Chondrocyte (in vitro differentiated cells): ENCODE measurements at regions not wholly inside any gene's neighbourhood (a gene's known extent, or its start where the extent isn't known, plus 50 kb on each side); places are given as distances from the start of the nearest gene placed in this dataset.

Experiments
- DNase-seq: peaks from one replicate; pipeline ENCODE4 v3.0.0; 2021; ENCODE audit warnings: mixed read lengths, low spot score
- H3K27ac Mint-ChIP-seq: one replicate; pipeline ENCODE4 v1.8.0; 2021; ENCODE audit warnings: mild to moderate bottlenecking, moderate library complexity, mixed read lengths; ENCODE audit not compliant: unreplicated experiment
- H3K27me3 Mint-ChIP-seq: 2 replicates; pipeline ENCODE4 v1.8.0; 2021; ENCODE audit warnings: low read depth, mixed read lengths
- H3K36me3 Mint-ChIP-seq: 2 replicates; pipeline ENCODE4 v1.8.0; 2021; ENCODE audit warnings: low read depth, mixed read lengths
- H3K4me1 Mint-ChIP-seq: 2 replicates; pipeline ENCODE4 v1.8.0; 2021; ENCODE audit warnings: low read depth, mild to moderate bottlenecking, mixed read lengths
- H3K4me3 Mint-ChIP-seq: one replicate; pipeline ENCODE4 v1.8.0; 2021; ENCODE audit warnings: mild to moderate bottlenecking, moderate library complexity, mixed read lengths; ENCODE audit not compliant: unreplicated experiment
- H3K9me3 Mint-ChIP-seq: 2 replicates; pipeline ENCODE4 v1.8.0; 2021; ENCODE audit warnings: low read depth, mixed read lengths
- TF ChIP-seq, protein P1 (sequence below): fragments of 200-600 bp; sonication (generic); IDR thresholded peaks from 2 replicates; pipeline ENCODE4 v1.5.0; 2021; ENCODE audit warnings: antibody characterized with exemption, mild to moderate bottlenecking, moderate library complexity

DNA sequence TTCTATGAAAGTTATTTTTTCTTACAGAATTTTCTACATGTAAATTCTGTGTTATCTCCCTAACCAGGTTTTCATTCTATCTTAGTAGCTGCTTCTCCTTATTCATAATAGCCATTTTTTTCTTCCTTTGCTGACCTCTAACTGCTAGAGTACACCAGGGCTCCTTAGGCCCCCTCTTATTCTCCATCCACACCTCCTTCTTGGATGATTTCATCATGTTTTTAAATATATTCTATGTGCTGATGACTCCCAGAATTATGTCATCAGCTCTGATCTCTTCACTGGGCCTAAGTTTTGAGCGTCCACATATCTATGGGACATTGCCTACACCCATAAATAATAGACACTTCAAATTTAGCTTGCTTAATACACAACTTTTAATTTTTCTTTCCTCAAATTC lies 721.5 kb downstream of the SLC16A7 start:
- H3K27me3 Mint-ChIP-seq: peaks cover 8% of the 10 kb centered on the region
- TF ChIP-seq, protein P1, sequence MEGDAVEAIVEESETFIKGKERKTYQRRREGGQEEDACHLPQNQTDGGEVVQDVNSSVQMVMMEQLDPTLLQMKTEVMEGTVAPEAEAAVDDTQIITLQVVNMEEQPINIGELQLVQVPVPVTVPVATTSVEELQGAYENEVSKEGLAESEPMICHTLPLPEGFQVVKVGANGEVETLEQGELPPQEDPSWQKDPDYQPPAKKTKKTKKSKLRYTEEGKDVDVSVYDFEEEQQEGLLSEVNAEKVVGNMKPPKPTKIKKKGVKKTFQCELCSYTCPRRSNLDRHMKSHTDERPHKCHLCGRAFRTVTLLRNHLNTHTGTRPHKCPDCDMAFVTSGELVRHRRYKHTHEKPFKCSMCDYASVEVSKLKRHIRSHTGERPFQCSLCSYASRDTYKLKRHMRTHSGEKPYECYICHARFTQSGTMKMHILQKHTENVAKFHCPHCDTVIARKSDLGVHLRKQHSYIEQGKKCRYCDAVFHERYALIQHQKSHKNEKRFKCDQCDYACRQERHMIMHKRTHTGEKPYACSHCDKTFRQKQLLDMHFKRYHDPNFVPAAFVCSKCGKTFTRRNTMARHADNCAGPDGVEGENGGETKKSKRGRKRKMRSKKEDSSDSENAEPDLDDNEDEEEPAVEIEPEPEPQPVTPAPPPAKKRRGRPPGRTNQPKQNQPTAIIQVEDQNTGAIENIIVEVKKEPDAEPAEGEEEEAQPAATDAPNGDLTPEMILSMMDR: no peak
- H3K36me3 Mint-ChIP-seq: no peaks in the 10 kb centered on the region
- DNase-seq: no peak
- H3K9me3 Mint-ChIP-seq: no peaks in the 10 kb centered on the region
- no peaks in the 10 kb centered on the region for H3K4me1 Mint-ChIP-seq
- no peak overlapping the region for H3K4me3 Mint-ChIP-seq
- no peak overlapping the region for H3K27ac Mint-ChIP-seq

DNA sequence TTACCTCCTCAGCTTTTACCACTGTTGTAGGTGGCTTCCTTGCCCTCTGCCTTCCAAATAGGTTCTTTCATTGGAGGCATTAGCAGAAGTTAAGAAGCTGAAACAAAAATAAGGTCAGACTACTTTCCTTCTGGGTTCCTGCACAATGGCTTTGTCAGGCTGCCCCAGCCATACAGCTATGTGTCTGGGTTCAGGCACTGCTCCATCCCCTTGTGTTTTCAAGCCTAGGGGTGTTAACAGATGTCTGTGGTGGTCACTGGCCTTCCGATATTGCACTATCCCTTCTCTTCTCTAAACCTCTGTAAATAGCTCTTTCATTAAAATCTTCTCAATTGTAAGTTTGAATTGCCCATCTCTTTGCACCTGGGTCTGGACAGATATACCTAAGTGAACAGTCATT lies 728.9 kb downstream of the SLC16A7 start:
- Mint-ChIP-seq H3K4me3 (no peak overlapping the region), H3K4me1 (no peaks in the 10 kb centered on the region), H3K36me3 (no peaks in the 10 kb centered on the region), H3K9me3 (no peaks in the 10 kb centered on the region), H3K27ac (no peak overlapping the region), H3K27me3 (no peaks in the 10 kb centered on the region)
- no peak for DNase-seq
- TF ChIP-seq, protein P1: no peak

DNA sequence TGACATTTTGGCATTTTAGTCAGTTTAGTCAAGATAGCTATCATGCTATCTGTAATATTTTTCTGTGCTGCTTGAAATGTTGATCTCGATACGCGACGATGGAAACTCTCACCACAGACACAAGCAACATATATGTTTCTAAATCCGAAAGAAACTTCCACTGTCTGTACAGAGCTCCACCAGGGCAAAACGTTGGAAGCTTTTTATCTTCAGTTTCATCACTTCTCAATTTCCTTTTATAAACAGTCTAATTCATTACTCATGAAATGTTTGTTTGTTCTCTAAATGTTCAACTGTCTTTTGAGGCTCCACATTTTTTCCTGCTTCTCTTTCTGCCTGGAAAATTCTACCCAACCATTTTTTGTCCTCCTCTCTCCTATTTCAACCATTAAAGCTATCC lies 737.6 kb downstream of the SLC16A7 start:
- TF ChIP-seq, protein P1: no peak
- Mint-ChIP-seq H3K36me3 (no peaks in the 10 kb centered on the region), H3K4me3 (no peak overlapping the region), H3K27ac (no peak overlapping the region), H3K27me3 (no peaks in the 10 kb centered on the region), H3K4me1 (peaks cover 11% of the 10 kb centered on the region), H3K9me3 (no peaks in the 10 kb centered on the region)
- no peak for DNase-seq

DNA sequence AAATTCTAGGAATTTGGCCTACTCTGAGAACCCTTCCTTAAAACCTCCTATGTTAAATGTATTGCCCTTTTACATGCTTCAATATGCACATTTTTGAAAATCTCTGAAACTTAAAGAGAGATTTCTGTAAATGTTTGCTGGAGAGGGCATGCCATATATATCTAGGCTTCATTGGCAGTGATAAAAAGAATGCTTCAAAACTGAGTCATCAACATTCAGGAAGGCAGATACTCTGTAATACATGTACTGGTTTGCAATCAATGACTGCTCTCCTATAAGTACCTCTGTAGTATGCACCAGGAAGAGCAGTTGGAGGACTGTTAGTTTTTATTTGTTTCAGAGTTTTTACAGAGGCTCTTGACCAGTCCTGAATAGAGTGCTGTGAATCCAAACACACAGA lies 739.9 kb downstream of the SLC16A7 start:
- DNase-seq: no peak
- no peak overlapping the region for H3K27ac Mint-ChIP-seq
- TF ChIP-seq, protein P1: no peak
- H3K27me3 Mint-ChIP-seq: no peaks in the 10 kb centered on the region
- peaks cover 11% of the 10 kb centered on the region for H3K4me1 Mint-ChIP-seq
- no peaks in the 10 kb centered on the region for H3K36me3 Mint-ChIP-seq
- no peaks in the 10 kb centered on the region for H3K9me3 Mint-ChIP-seq
- no peak overlapping the region for H3K4me3 Mint-ChIP-seq

DNA sequence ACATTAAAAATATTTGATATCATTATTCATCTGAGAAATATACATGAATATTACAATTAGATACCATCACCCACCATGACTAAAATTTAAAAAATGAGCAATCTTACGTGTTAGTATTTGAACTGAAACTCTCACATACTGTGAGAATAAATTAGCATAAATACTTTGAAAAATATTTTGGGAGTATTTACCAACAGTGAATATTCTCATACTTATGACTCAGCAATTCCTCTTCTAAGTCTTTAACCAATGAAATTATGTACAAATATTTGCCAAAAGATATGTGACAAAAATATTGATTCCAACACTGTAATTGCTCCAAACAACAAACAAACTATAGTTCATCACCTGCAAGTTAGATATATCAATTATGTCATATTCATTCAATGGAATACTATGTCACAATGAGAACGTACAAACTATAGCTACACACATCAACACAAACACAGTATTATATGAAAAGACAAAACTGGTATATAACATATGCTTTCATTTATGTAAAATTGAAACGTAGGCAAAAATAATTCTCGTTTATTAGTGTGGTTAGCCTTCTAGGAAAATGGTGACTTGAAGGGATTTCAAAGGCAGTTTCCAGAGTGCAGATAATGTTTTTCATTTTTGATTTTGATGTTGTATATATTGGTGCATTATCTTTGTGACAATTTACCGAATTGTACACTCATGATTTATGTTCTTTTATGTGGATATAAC lies 742.2 kb downstream of the SLC16A7 start:
- no peak for DNase-seq
- TF ChIP-seq, protein P1: no peak
- H3K9me3 Mint-ChIP-seq: no peaks in the 10 kb centered on the region
- H3K4me3 Mint-ChIP-seq: no peak overlapping the region
- H3K27ac Mint-ChIP-seq: no peak overlapping the region
- H3K27me3 Mint-ChIP-seq: peaks cover 11% of the 10 kb centered on the region
- peaks cover 11% of the 10 kb centered on the region for H3K4me1 Mint-ChIP-seq
- H3K36me3 Mint-ChIP-seq: no peaks in the 10 kb centered on the region
